GM12874 (cell line): ENCODE measurements at regions not wholly inside any gene's neighbourhood (a gene's known extent, or its start where the extent isn't known, plus 50 kb on each side); places are given as distances from the start of the nearest gene placed in this dataset.

Experiments
- CTCF ChIP-seq: IDR thresholded peaks from 2 replicates; pipeline ENCODE4 v1.5.1; 2011; ENCODE audit warnings: low read depth, mild to moderate bottlenecking, control low read depth, low read length, moderate library complexity; ENCODE audit not compliant: insufficient read depth

GRCh38 chr18:49693717-49694005 is 119.7 kb downstream of the ACAA2 start:
- TF ChIP-seq CTCF, result no peak

- no peak for TF ChIP-seq CTCF
Observed at GRCh38 chr18:49692906-49693716, 120.2 kb downstream of the ACAA2 start.

GRCh38 chr18:49691177-49691608 is 122.1 kb downstream of the ACAA2 start:
- no peak for TF ChIP-seq CTCF

GRCh38 chr18:49690312-49690711 is 123.0 kb downstream of the ACAA2 start:
- TF ChIP-seq CTCF, result no peak

GRCh38 chr18:49685231-49685942 is 123.5 kb downstream of the LIPG start:
- no peak for TF ChIP-seq CTCF

- no peak for TF ChIP-seq CTCF
Observed at GRCh38 chr18:49682173-49682802, 120.4 kb downstream of the LIPG start.

GRCh38 chr18:49681387-49681786 is 119.5 kb downstream of the LIPG start:
- no peak for TF ChIP-seq CTCF
